ENCODE measurements at regions not wholly inside any gene's neighbourhood (a gene's known extent, or its start where the extent isn't known, plus 50 kb on each side); places are given as distances from the start of the nearest gene placed in this dataset.

DNA sequence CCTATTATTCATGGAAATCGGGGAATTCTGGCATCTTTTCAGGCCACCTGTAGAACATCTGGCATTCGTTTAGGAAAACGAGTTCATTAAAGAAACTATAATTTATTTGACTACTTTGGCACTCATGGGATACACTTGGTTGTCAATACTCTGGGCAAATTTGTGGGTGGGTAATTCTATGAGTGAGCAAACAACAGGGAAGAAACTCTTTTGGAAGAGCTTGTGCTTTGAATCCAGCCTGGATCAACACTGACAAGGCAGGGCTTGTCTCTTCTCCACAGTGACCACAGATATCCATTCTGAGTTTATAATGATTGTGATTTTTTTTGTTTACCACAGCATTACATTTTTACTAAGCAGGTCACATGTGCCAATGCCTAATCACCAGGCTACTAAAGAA, 394.7 kb downstream of the THBS2 start:
- TF ChIP-seq EZH2 (IDR thresholded peaks at IDR 0.05; ENCODE audit: low read depth): no peak
- TF ChIP-seq, protein P1, sequence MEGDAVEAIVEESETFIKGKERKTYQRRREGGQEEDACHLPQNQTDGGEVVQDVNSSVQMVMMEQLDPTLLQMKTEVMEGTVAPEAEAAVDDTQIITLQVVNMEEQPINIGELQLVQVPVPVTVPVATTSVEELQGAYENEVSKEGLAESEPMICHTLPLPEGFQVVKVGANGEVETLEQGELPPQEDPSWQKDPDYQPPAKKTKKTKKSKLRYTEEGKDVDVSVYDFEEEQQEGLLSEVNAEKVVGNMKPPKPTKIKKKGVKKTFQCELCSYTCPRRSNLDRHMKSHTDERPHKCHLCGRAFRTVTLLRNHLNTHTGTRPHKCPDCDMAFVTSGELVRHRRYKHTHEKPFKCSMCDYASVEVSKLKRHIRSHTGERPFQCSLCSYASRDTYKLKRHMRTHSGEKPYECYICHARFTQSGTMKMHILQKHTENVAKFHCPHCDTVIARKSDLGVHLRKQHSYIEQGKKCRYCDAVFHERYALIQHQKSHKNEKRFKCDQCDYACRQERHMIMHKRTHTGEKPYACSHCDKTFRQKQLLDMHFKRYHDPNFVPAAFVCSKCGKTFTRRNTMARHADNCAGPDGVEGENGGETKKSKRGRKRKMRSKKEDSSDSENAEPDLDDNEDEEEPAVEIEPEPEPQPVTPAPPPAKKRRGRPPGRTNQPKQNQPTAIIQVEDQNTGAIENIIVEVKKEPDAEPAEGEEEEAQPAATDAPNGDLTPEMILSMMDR (conservative IDR thresholded peaks at IDR 0.05): no peak
